Transverse colon (tissue), 4 donors: ENCODE measurements at regions not wholly inside any gene's neighbourhood (a gene's known extent, or its start where the extent isn't known, plus 50 kb on each side); places are given as distances from the start of the nearest gene placed in this dataset.

Experiments used
- CTCF ChIP-seq, 5 experiments: fragments of 200-600 bp in 3 of 5; fragments of 450-650 bp in 2 of 5; sonication (generic) in 3 of 5; IDR thresholded peaks; 1 replicate in 2 of 5; 2 replicates in 3 of 5; pipeline ENCODE4 v1.5.1; 2016 to 2017; ENCODE audit warnings: antibody characterized with exemption in 5 of 5, inconsistent platforms in 3 of 5, mild to moderate bottlenecking in 2 of 5, moderate library complexity in 1 of 5
- POLR2A ChIP-seq: fragments of 450-650 bp; IDR thresholded peaks from one replicate; pipeline ENCODE4 v1.6.1; 2016; ENCODE audit warnings: antibody characterized with exemption, mild to moderate bottlenecking, moderate library complexity
- POLR2AphosphoS5 ChIP-seq, 3 donors: sonication (generic); formaldehyde crosslinking; IDR thresholded peaks; one replicate each; pipeline ENCODE4 v1.6.1; 2016; ENCODE audit warnings: antibody characterized with exemption in 3 of 3

GRCh38 chr2:134772493-134773169 lies 53.8 kb upstream of the TMEM163 start:
- TF ChIP-seq POLR2AphosphoS5 (IDR thresholded peaks at IDR 0.05) (no peak), CTCF (IDR thresholded peaks at IDR 0.05) (no peak), POLR2A (no peak)
